ENCODE measurements at regions not wholly inside any gene's neighbourhood (a gene's known extent, or its start where the extent isn't known, plus 50 kb on each side); places are given as distances from the start of the nearest gene placed in this dataset.

DNA sequence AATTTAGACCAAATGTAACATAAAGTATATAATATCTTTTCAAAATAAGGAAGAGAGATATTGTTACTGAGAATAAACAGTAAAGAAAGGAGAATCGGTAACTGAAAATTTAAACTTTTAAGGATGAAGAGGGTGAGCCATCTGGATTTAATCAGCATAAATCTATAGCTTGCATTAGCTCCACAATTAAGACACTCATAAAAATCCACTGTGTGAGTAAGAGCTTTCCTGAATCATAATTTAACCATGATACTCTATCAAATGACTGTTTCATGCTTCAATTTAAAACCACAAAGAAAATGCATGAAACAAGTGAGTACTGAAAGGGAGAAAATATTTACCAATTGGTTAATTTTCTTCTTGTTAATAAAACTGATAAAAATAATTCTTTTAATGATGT, 951.5 kb upstream of the SLIT2 start:
- Histone ChIP-seq H3K9me3 (peaks cover 0 to 13% (median 0%) of the 10 kb centered on the region in 8 donors), H3K36me3 (no peaks in the 10 kb centered on the region), H3K4me3 (no peak overlapping the region), H3K27ac (no peak overlapping the region), H3K27me3 (replicated peaks in 1 of 7) (no peaks in the 10 kb centered on the region), H3K4me1 (no peaks in the 10 kb centered on the region)
- intact Hi-C loops (cut with DNase I; ENCODE audit: low total_unique reads) = no loop called here
- DNase-seq = no peak
- TF ChIP-seq, protein P1, sequence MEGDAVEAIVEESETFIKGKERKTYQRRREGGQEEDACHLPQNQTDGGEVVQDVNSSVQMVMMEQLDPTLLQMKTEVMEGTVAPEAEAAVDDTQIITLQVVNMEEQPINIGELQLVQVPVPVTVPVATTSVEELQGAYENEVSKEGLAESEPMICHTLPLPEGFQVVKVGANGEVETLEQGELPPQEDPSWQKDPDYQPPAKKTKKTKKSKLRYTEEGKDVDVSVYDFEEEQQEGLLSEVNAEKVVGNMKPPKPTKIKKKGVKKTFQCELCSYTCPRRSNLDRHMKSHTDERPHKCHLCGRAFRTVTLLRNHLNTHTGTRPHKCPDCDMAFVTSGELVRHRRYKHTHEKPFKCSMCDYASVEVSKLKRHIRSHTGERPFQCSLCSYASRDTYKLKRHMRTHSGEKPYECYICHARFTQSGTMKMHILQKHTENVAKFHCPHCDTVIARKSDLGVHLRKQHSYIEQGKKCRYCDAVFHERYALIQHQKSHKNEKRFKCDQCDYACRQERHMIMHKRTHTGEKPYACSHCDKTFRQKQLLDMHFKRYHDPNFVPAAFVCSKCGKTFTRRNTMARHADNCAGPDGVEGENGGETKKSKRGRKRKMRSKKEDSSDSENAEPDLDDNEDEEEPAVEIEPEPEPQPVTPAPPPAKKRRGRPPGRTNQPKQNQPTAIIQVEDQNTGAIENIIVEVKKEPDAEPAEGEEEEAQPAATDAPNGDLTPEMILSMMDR (IDR thresholded peaks at IDR 0.05 in 8 of 11, conservative IDR thresholded peaks at IDR 0.05 in 3 of 11) = no peak
- TF ChIP-seq POLR2AphosphoS5 (IDR thresholded peaks at IDR 0.05) (no peak), POLR2A (IDR thresholded peaks at IDR 0.05) (no peak)
- 77 to 98% (median 93%) methylated on average over 1 of the region's 1 CpG for WGBS, 5 donors

- no peak for DNase-seq
- H3K9me3 ChIP-seq = peaks cover 0 to 26% (median 8%) of the 10 kb centered on the region in 8 donors
- no peak overlapping the region for H3K27ac ChIP-seq
- no peaks in the 10 kb centered on the region for H3K4me1 ChIP-seq
- H3K27me3 ChIP-seq (replicated peaks in 1 of 7) = no peaks in the 10 kb centered on the region
- 75 to 93% (median 88%) methylated on average over 3 of the region's 3 CpGs for WGBS, 5 donors
- H3K4me3 ChIP-seq = no peak overlapping the region
- TF ChIP-seq, protein P1 (IDR thresholded peaks at IDR 0.05 in 8 of 11, conservative IDR thresholded peaks at IDR 0.05 in 3 of 11) = no peak
- TF ChIP-seq POLR2AphosphoS5 (IDR thresholded peaks at IDR 0.05) = no peak
- intact Hi-C loops (cut with DNase I; ENCODE audit: low total_unique reads) = no loop called here
- no peaks in the 10 kb centered on the region for H3K36me3 ChIP-seq
These were observed 952.7 kb upstream of the SLIT2 start for GRCh38 chr4:19298998-19299397.

DNA sequence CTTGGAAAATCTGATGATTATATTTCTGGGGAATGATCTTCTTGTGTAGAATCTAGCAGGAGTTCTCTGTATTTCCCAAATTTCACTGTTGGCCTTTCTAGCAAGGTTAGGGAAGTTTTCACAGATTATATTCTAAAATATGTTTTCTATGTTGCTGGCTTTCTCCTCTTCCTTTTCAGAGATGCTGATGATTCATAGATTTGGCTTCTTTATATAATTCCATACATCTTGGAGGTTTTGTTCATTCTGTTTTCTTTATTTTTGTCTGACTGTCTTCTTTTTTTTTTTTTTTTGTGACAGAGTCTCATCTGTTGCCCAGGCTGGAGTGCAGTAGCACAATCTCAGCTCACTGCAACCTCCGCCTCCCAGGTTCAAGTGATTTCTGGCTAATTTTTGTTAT, 957.9 kb upstream of the SLIT2 start:
- Histone ChIP-seq H3K4me3 (no peak overlapping the region), H3K4me1 (no peaks in the 10 kb centered on the region), H3K36me3 (no peaks in the 10 kb centered on the region), H3K9me3 (peaks cover 5 to 65% (median 43%) of the 10 kb centered on the region in 8 donors), H3K27me3 (replicated peaks in 1 of 7) (no peaks in the 10 kb centered on the region), H3K27ac (no peak overlapping the region)
- WGBS, 5 donors = 89 to 100% (median 96%) methylated on average over 1 of the region's 1 CpG
- intact Hi-C loops (cut with DNase I; ENCODE audit: low total_unique reads) = no loop called here
- TF ChIP-seq POLR2A (IDR thresholded peaks at IDR 0.05) = no peak
- TF ChIP-seq, protein P1 (IDR thresholded peaks at IDR 0.05 in 8 of 11, conservative IDR thresholded peaks at IDR 0.05 in 3 of 11) = no peak
- no peak for DNase-seq

DNA sequence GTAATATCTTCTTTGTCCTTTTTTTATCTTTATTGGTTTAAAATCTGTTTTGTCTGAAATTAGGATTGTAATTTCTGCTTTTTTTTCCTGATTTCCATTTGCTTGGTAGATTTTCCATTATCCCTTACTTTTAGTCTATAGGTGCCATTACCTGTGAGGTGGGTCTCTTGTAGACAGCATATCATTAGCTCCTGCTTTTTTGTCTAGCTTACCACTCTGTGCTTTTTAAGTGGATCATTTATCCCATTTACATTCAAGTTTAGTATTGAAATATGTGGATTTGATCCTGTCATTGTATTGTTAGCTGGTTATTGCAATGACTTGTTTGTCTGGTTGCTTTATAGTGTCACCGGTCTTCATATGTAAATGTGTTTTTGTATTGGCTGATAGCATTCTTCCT, 958.6 kb upstream of the SLIT2 start:
- no peak overlapping the region for H3K27ac ChIP-seq
- intact Hi-C loops (cut with DNase I; ENCODE audit: low total_unique reads) = no loop called here

More for the DNA sequence above, 958.6 kb upstream of the SLIT2 start:
- Histone ChIP-seq H3K36me3 (no peaks in the 10 kb centered on the region), H3K4me1 (no peaks in the 10 kb centered on the region), H3K4me3 (no peak overlapping the region), H3K27me3 (replicated peaks in 1 of 7) (no peaks in the 10 kb centered on the region), H3K9me3 (peaks cover 5 to 65% (median 43%) of the 10 kb centered on the region in 8 donors)
- 0 to 90% (median 28%) methylated on average over 1 of the region's 1 CpG for WGBS, 5 donors
- no peak for DNase-seq
- TF ChIP-seq POLR2AphosphoS5 (IDR thresholded peaks at IDR 0.05) (no peak), POLR2A (IDR thresholded peaks at IDR 0.05) (no peak)
- TF ChIP-seq, protein P1 (IDR thresholded peaks at IDR 0.05 in 8 of 11, conservative IDR thresholded peaks at IDR 0.05 in 3 of 11) = no peak
